Lung (tissue), 11 donors: ENCODE measurements at regions not wholly inside any gene's neighbourhood (a gene's known extent, or its start where the extent isn't known, plus 50 kb on each side); places are given as distances from the start of the nearest gene placed in this dataset.

Experiments used
- ATAC-seq: fragments of 200-7000 bp; cut with Tn5 transposase; one replicate; pipeline ENCODE4 v1.9.1; 2020; ENCODE audit warnings: moderate number of reproducible peaks; ENCODE audit not compliant: insufficient read depth, low FRiP score
- DNase-seq, 3 donors: peaks; one replicate each; pipeline ENCODE4 v3.0.0-alpha.2; 2013 to 2017
- H3K27ac ChIP-seq, 2 donors: one replicate each; pipeline ENCODE4 v1.5.1; 2013; ENCODE audit warnings: mild to moderate bottlenecking in 2 of 2, moderate library complexity in 2 of 2, control low read depth in 1 of 2, inconsistent platforms in 1 of 2, low read depth in 1 of 2, low read length in 1 of 2
- H3K27me3 ChIP-seq, 3 donors: one replicate each; pipeline ENCODE4 v1.5.1; 2013; ENCODE audit warnings: low read length in 2 of 3; ENCODE audit not compliant: control insufficient read depth in 3 of 3, insufficient read depth in 3 of 3
- H3K36me3 ChIP-seq, 4 donors: one replicate each; pipeline ENCODE4 v1.5.1; 2013; ENCODE audit warnings: low read length in 4 of 4, mild to moderate bottlenecking in 1 of 4, moderate library complexity in 1 of 4; ENCODE audit not compliant: control insufficient read depth in 4 of 4, insufficient read depth in 4 of 4
- H3K4me1 ChIP-seq, 5 donors: one replicate each; pipeline ENCODE4 v1.5.1; 2013; ENCODE audit warnings: low read length in 5 of 5, mild to moderate bottlenecking in 2 of 5, moderate library complexity in 1 of 5; ENCODE audit not compliant: control insufficient read depth in 5 of 5, insufficient read depth in 5 of 5
- H3K4me3 ChIP-seq: one replicate; pipeline ENCODE4 v1.5.1; 2013; ENCODE audit warnings: mild to moderate bottlenecking, control low read depth, moderate library complexity
- H3K9ac ChIP-seq, 2 donors: one replicate each; pipeline ENCODE4 v1.5.1; 2013; ENCODE audit warnings: low read length in 2 of 2, control low read depth in 1 of 2; ENCODE audit not compliant: insufficient read depth in 1 of 2
- H3K9me3 ChIP-seq, 4 donors: one replicate each; pipeline ENCODE4 v1.5.1; 2013; ENCODE audit warnings: low read length in 3 of 4, mild to moderate bottlenecking in 1 of 4, moderate library complexity in 1 of 4; ENCODE audit not compliant: control insufficient read depth in 4 of 4, insufficient read depth in 3 of 4
- WGBS, 2 donors: extraction: QIAGEN DNeasy Blood & Tissue Kit; methylation state at CpG; one replicate each; pipeline ENCODE4 v1.1.7; 2013; 5-methylcytosine and 5-hydroxymethylcytosine counted together
- TF ChIP-seq, protein P1 (sequence below): IDR thresholded peaks from 2 replicates; pipeline ENCODE4 v1.5.1; 2012; ENCODE audit warnings: mild to moderate bottlenecking; ENCODE audit errors: control extremely low read depth, extremely low read depth
- donor health status: control.
- donor health status: control.
- donor health status: Bipolar disorder and iron deficiency.
- donor health status: healthy.
- donor health status: DM: yes; HTN: yes; CAD: no.

GRCh38 chr10:58462863-58463507 lies 49.7 kb upstream of the BICC1 start:
- 82 to 89% methylated on average over 3 of the region's 3 CpGs for WGBS, 2 donors
- Histone ChIP-seq H3K4me3 (no peak overlapping the region), H3K27me3 (no peaks in the 10 kb centered on the region), H3K9ac (no peak overlapping the region), H3K9me3 (peaks cover 0 to 4% (median 2%) of the 10 kb centered on the region in 4 donors), H3K4me1 (peaks cover 0 to 7% (median 0%) of the 10 kb centered on the region in 5 donors), H3K27ac (no peak overlapping the region), H3K36me3 (no peaks in the 10 kb centered on the region)
- DNase-seq: no peak
- no peak for ATAC-seq
- TF ChIP-seq, protein P1, sequence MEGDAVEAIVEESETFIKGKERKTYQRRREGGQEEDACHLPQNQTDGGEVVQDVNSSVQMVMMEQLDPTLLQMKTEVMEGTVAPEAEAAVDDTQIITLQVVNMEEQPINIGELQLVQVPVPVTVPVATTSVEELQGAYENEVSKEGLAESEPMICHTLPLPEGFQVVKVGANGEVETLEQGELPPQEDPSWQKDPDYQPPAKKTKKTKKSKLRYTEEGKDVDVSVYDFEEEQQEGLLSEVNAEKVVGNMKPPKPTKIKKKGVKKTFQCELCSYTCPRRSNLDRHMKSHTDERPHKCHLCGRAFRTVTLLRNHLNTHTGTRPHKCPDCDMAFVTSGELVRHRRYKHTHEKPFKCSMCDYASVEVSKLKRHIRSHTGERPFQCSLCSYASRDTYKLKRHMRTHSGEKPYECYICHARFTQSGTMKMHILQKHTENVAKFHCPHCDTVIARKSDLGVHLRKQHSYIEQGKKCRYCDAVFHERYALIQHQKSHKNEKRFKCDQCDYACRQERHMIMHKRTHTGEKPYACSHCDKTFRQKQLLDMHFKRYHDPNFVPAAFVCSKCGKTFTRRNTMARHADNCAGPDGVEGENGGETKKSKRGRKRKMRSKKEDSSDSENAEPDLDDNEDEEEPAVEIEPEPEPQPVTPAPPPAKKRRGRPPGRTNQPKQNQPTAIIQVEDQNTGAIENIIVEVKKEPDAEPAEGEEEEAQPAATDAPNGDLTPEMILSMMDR: no peak
